ENCODE measurements at regions not wholly inside any gene's neighbourhood (a gene's known extent, or its start where the extent isn't known, plus 50 kb on each side); places are given as distances from the start of the nearest gene placed in this dataset.

GRCh38 chr1:78277253-78277652 is 213.5 kb upstream of the PTGFR start:
- no peak for TF ChIP-seq CTCF (conservative IDR thresholded peaks at IDR 0.05)
- TF ChIP-seq EZH2 (IDR thresholded peaks at IDR 0.05; ENCODE audit: low read depth), result no peak

Data from PC-9 (cell line).